GM12872 (cell line): ENCODE measurements at regions not wholly inside any gene's neighbourhood (a gene's known extent, or its start where the extent isn't known, plus 50 kb on each side); places are given as distances from the start of the nearest gene placed in this dataset.

ENCODE experiments used
- CTCF ChIP-seq: IDR thresholded peaks from 3 replicates; pipeline ENCODE4 v1.5.1; 2011; ENCODE audit warnings: low read depth, mild to moderate bottlenecking, low read length, moderate library complexity; ENCODE audit not compliant: insufficient read depth

GRCh38 chr20:39554341-39554740 lies 592.2 kb downstream of the DHX35 start:
- no peak for TF ChIP-seq CTCF

GRCh38 chr20:39553120-39553519 lies 591.0 kb downstream of the DHX35 start:
- no peak for TF ChIP-seq CTCF

- no peak for TF ChIP-seq CTCF
These were observed 587.6 kb downstream of the DHX35 start for GRCh38 chr20:39549733-39550132.

DNA sequence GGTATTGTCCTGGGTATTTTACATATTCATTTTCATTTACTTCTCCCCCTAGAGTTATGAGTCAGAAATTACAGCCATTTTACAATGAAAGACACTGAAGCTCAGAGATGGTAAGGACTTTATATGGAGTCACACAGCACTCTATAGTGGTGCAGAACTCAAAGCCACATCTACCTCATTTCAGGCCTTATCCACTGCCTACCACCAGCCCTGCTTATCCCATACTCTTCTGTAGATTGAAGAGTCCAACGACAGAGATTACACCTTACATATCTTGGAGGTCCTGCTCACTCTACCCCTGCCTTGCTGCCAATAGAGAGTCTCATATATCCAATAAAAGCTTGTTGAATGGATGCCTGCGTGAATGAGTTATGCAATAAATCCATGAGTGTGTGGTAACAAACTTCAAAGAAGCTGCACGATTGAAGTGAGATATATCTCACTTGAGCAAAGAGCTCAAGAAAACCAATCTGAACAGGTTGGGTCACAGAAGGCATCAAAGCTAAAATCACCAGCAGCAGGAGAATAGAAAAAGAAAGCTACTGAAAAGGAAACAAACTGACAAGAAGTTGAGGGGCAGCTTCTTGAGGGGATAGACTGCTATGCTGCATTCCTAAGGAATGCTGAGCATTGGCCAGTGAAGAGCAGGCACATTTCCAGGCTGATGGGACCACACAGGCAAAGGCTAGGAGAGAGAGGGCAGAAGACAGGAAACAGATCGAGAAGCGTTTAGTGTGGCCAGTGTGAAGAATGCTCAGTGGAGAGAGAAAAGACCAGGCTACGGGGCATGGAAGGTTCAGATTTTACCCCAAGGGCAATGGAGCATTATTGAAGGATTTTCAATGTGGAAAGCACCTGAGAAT lies 585.6 kb downstream of the DHX35 start:
- no peak for TF ChIP-seq CTCF

DNA sequence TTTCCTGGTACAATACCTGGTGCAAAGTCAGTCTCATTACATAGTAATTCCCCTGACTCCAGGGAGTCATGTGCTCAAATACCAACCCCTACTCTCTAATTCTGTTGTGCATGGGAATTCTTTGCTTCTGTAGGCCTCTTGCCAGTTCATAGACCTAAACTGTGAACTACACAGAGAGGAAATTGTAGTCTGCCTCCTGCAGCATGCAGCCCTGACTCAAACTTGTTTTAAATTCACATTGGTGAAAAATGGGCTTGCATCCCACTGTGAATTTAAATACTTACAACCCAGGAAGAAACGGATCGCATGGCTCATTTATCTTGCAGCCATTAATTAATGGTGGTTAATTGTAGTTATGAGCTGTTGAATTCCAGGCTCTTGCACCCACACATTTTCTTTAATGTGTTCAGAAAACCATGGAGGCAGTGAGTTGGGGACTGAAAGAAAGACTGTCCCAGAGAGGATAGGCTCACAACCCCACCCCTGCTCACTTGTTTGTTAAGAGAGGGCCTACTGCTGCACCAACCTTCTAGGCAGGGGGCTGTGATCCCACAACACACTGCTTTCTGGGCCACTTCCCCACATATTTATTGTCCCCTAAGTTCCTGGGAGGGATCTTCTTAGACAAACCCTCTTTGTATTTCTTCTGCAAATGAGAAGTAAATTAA lies 579.1 kb downstream of the DHX35 start:
- no peak for TF ChIP-seq CTCF

GRCh38 chr20:39538317-39538716 lies 576.2 kb downstream of the DHX35 start:
- TF ChIP-seq CTCF, result no peak

GRCh38 chr20:39535301-39535700 lies 573.2 kb downstream of the DHX35 start:
- TF ChIP-seq CTCF, result no peak
